Stimulated activated effector memory CD8-positive, alpha-beta T cell treated with anti-CD3 and anti-CD28 coated beads, Interleukin-12 subunit alpha, Interleukin-12 subunit beta, amount 100 ng/mL, for 72 hours (primary cell): ENCODE measurements at regions not wholly inside any gene's neighbourhood (a gene's known extent, or its start where the extent isn't known, plus 50 kb on each side); places are given as distances from the start of the nearest gene placed in this dataset.

Source experiments
- ATAC-seq: fragments of 150-1000 bp; cut with Tn5 transposase; 2 replicates; pipeline ENCODE4 v1.10.0; 2021
- DNase-seq, 2 donors: peaks; one replicate each; pipeline ENCODE4 v3.0.0; 2021 to 2022; ENCODE audit warnings: low spot score in 2 of 2
- H3K27ac Mint-ChIP-seq: one replicate; pipeline ENCODE4 v1.8.0; 2022; ENCODE audit warnings: mild to moderate bottlenecking, mixed read lengths
- H3K36me3 Mint-ChIP-seq: one replicate; pipeline ENCODE4 v1.8.0; 2022; ENCODE audit warnings: mild to moderate bottlenecking, mixed read lengths
- H3K4me1 Mint-ChIP-seq: one replicate; pipeline ENCODE4 v1.8.0; 2022; ENCODE audit warnings: mixed read lengths
- H3K4me3 Mint-ChIP-seq: one replicate; pipeline ENCODE4 v1.8.0; 2022; ENCODE audit warnings: mild to moderate bottlenecking, mixed read lengths
- H3K9me3 Mint-ChIP-seq: one replicate; pipeline ENCODE4 v1.8.0; 2022; ENCODE audit warnings: mixed read lengths

DNA sequence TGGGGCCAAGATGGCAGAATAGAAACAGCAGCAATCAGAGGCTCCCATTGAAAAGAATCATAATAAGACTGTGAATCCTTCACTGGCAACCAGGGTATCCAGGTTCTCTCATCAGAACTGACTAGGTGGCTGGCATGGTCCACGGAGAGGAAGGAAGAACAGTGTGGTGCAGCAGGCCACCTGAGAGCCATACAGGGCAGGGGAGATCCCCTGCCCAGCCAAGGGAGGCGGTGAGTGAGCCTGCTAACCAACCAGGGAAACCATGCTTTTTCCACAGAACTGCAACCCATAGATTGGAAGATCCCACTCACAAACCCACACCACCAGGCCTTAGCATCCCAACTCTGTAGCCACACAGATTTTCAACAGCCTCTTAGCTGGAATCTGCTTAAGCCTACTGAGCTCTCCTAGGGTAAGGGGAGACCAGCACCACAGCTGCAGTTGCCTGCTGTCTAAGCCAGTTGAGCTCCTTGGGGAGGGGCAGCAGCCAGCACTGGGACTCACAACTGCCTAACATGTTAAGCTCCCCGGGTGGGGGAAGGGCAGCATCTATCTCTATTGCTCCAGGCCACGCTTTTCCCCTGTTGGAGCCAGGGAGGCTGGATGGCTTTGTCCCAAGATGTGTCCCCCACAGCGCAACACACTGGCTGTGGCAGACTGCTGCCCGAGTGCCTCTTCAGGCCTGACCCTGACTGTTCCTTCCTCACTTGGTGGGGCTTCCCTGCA lies 342.6 kb upstream of the CCDC196 start:
- DNase-seq (no peak), ATAC-seq (peak; percentile 34)
- Mint-ChIP-seq H3K36me3 (no peaks in the 10 kb centered on the region), H3K9me3 (no peaks in the 10 kb centered on the region), H3K4me3 (no peak overlapping the region), H3K27ac (no peak overlapping the region), H3K4me1 (no peaks in the 10 kb centered on the region)

DNA sequence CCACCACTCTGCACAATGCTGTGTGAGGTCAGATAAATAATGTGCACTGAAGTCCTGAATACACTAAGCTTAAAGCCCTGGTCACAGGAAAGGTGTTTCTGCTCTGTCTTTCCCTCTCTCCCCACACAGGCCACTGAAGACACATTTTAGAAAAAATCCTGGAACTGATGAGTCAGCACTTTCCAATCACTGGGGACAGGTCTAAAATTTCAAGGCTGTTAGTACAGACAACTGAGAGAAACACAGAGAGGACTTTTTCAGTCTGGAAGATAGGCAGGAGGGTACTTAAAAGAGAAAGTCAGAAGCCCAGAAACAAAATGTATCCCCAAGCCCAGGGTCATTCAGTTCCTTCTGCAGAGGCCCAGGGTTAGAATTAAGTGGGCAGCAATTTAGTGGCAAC lies 333.9 kb upstream of the CCDC196 start:
- DNase-seq, result no peak
- Mint-ChIP-seq H3K4me3 (no peak overlapping the region), H3K4me1 (no peaks in the 10 kb centered on the region), H3K36me3 (no peaks in the 10 kb centered on the region), H3K27ac (no peak overlapping the region), H3K9me3 (no peaks in the 10 kb centered on the region)
- ATAC-seq, result no peak

DNA sequence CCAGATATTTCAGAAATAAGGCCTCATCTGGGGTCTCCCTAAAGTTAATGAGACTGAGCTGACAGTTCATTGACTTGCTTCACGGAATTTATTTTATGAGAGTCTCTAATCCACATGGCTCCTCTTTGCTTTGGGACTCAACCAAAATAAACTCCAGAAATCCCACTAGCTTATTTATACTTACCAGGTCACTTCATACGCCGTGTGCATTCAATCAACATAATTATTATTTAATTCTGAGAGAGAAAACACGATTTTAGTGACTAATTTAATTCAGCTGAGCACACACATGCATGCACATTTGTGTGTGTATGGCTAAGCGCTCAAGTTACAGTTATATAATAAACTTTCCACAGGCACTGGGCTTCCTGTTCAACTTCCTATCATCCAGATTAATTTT lies 333.4 kb upstream of the CCDC196 start:
- no peaks in the 10 kb centered on the region for H3K9me3 Mint-ChIP-seq
- no peaks in the 10 kb centered on the region for H3K4me1 Mint-ChIP-seq

DNA sequence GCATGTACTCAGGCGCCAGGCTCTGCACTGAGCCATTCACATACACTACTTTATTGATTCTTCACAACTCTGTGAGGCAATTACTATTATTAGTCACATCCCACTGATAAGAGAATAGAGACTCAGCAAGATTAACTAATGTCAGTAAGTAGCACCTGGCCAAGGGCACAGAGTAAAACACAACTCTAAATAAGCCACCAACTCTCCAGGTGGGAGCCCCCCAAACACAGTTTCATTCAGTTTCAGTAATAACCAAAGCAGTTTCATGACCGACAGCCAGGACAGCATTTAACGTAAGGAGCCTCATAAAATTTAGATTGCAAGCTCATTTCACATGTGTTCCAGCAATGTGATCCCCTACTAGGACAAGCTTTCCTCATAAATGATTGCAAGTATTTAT lies 323.1 kb upstream of the CCDC196 start:
- Mint-ChIP-seq H3K4me1 (no peaks in the 10 kb centered on the region), H3K9me3 (peaks cover 4% of the 10 kb centered on the region), H3K27ac (no peak overlapping the region), H3K4me3 (no peak overlapping the region), H3K36me3 (no peaks in the 10 kb centered on the region)
- ATAC-seq (no peak), DNase-seq (no peak)

More for the DNA sequence above, 333.4 kb upstream of the CCDC196 start:
- Mint-ChIP-seq H3K4me3 (no peak overlapping the region), H3K27ac (no peak overlapping the region), H3K36me3 (no peaks in the 10 kb centered on the region)
- ATAC-seq (no peak), DNase-seq (no peak)

DNA sequence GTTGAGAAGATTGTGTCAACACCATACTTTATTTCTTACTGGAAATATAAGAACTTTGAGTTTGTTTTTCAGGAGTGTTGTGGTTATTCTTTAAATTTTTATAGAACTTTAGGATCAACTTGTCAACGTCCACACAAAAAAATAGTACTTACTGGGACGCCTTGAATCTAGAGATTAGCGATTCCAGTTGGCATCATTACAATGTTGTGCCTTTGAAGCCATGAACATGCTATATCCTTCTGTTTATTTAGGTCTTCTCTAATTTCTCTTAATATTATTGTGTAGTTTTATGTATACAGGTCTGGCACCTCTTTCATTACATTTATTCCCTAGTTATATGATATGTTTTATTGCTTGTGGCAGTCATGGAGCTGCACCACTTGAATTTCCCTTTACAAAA lies 320.8 kb upstream of the CCDC196 start:
- Mint-ChIP-seq H3K27ac (no peak overlapping the region), H3K4me3 (no peak overlapping the region), H3K4me1 (no peaks in the 10 kb centered on the region), H3K9me3 (peaks cover 4% of the 10 kb centered on the region), H3K36me3 (no peaks in the 10 kb centered on the region)
- ATAC-seq (no peak), DNase-seq (no peak)

DNA sequence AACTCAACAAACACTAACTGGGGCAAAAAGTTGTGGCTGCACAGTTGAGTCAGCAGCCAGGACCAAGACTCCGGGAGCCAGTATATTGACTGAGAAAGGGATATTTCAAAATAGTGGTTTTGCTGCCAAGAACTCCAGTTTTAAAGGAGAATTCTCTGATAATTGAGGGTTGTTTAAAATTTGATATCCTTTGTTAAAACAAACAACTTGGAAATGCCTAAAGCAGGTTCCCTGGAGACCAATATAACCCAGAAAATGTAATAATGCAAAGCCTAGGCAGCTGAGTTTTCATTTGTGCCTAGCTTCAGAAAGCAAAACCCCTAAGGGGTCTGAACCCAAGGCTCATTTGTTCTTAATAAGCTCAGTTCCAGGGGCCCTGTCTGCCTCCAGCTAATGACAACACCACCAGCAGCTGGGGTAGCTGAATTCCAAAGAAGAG lies 311.7 kb upstream of the CCDC196 start:
- Mint-ChIP-seq H3K36me3 (no peaks in the 10 kb centered on the region), H3K4me1 (no peaks in the 10 kb centered on the region), H3K4me3 (no peak overlapping the region), H3K27ac (no peak overlapping the region), H3K9me3 (no peaks in the 10 kb centered on the region)
- ATAC-seq (no peak), DNase-seq (no peak)

DNA sequence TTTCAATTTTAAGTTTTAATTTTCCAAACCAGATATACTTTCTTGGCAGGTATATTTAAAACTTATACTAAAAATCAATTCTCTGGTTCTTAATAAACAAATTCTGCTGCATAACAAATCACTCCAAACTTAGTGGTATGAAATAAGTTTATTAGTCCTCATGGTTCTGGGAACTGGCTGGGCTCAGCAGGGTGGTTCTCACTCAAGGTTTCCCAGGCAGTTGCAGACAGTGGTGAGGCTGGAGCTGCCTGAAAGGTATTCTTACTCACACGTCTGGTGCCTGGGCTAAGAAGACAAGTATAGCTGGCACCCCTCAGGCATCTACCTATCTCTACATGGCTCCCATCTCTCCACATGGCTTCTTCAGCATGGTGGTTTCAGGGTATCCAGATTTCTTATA lies 308.2 kb upstream of the CCDC196 start:
- ATAC-seq, result no peak
- no peak for DNase-seq
- H3K27ac Mint-ChIP-seq, result no peak overlapping the region
- no peaks in the 10 kb centered on the region for H3K9me3 Mint-ChIP-seq
- no peak overlapping the region for H3K4me3 Mint-ChIP-seq
- H3K36me3 Mint-ChIP-seq, result no peaks in the 10 kb centered on the region
- no peaks in the 10 kb centered on the region for H3K4me1 Mint-ChIP-seq

DNA sequence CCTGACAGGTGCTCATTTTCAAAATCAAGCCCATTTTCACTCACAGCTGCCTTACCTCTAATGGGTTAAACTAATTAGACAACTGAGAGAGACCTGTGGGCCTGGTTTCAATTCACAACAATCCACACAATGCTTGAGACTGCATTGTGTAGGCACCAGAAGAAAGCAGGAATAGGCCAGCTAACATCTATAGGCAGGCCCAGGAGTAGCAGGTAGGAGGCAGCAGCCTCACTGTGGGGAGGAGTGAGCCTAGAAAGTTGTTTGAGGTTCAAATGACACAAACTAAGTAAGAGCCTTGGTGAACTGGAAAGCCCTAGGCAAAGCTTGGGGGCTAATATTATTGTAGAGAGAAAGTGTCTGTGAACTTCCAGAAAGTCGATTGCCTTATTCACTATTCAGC lies 289.5 kb upstream of the CCDC196 start:
- Mint-ChIP-seq H3K9me3 (peaks cover 3% of the 10 kb centered on the region), H3K4me3 (no peak overlapping the region), H3K4me1 (no peaks in the 10 kb centered on the region), H3K27ac (no peak overlapping the region), H3K36me3 (no peaks in the 10 kb centered on the region)
- ATAC-seq (no peak), DNase-seq (no peak)

DNA sequence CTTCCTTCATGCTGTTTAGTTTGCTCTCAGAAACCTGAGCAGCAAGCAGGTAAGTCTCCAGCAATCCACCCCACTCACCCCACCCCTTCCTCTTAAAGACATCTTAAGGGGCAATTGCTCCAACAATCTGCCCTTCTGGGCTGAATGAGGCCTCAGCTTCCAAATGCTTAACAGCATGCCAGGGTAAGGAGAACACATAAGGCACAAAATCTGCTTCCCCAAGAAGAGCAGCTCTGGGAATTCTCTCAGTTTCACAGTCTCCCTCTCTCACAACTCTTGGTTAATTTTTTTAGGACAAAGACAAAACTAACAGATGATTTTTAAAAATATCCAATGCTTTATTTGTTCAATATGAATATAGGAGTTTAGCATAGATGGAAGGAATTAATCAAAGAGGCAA lies 288.9 kb upstream of the CCDC196 start:
- Mint-ChIP-seq H3K4me1 (no peaks in the 10 kb centered on the region), H3K9me3 (peaks cover 4% of the 10 kb centered on the region), H3K27ac (no peak overlapping the region), H3K4me3 (no peak overlapping the region), H3K36me3 (no peaks in the 10 kb centered on the region)
- ATAC-seq (no peak), DNase-seq (no peak)

DNA sequence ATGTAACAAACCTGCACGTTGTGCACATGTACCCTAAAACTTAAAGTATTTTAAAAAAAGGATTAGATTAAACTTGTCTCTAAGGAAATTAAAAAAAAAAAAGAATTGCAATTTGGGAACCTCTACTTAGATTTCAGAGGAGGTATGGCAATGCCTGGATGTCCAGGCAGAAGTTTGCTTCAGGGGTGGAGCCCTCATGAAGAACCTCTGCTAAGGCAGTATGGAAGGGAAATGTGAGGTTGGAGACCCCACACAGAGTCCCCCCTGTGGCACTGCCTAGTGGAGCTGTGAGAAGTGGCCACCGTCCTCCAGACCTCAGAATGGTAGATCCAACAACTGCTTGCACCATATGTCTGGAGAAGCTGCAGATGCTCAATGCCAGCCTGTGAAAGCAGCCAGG lies 279.6 kb upstream of the CCDC196 start:
- Mint-ChIP-seq H3K27ac (no peak overlapping the region), H3K4me3 (no peak overlapping the region), H3K4me1 (no peaks in the 10 kb centered on the region), H3K36me3 (no peaks in the 10 kb centered on the region), H3K9me3 (peaks cover 10% of the 10 kb centered on the region)
- ATAC-seq (no peak), DNase-seq (no peak)

DNA sequence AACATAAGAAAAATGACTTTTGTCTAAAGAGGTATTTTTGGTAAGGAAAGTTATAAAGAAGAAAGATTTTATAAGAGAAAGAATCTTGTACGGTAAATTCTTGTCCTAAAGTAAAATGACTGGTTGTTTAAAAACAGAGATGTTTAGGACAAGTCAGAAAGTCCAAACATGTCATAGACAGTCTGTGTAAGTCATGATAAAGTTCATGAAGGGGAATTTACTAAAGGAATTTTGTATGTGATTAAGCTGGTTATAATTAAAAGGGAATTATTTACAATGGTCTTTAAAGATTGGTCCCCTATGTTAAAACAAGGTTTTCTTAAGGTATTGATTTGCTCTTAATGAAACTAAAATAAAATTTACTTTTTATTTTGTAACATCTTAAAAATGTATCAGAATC lies 269.4 kb upstream of the CCDC196 start:
- Mint-ChIP-seq H3K27ac (no peak overlapping the region), H3K36me3 (no peaks in the 10 kb centered on the region), H3K4me3 (no peak overlapping the region), H3K4me1 (no peaks in the 10 kb centered on the region), H3K9me3 (no peaks in the 10 kb centered on the region)
- no peak for DNase-seq
- ATAC-seq, result no peak

DNA sequence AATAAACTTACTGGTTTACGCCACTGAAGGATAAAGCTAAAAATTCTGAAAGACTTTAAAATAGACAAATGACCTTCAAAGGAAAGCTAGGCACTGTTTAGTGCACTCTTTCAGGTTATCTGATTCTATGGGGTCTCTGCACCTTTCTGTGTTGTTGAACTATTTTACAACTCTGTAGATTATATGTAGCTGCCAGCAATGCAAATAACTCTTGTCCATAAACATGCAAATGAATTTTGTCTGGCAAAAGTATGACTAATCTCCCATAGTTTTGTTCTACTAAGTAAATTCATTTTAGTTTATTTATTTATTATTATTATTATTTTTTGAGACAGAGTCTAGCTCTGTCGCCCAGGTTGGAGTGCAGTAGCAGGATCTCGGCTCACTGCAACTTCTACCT lies 266.3 kb upstream of the CCDC196 start:
- Mint-ChIP-seq H3K36me3 (no peaks in the 10 kb centered on the region), H3K27ac (no peak overlapping the region), H3K9me3 (no peaks in the 10 kb centered on the region), H3K4me1 (no peaks in the 10 kb centered on the region), H3K4me3 (no peak overlapping the region)
- ATAC-seq (no peak), DNase-seq (no peak)

DNA sequence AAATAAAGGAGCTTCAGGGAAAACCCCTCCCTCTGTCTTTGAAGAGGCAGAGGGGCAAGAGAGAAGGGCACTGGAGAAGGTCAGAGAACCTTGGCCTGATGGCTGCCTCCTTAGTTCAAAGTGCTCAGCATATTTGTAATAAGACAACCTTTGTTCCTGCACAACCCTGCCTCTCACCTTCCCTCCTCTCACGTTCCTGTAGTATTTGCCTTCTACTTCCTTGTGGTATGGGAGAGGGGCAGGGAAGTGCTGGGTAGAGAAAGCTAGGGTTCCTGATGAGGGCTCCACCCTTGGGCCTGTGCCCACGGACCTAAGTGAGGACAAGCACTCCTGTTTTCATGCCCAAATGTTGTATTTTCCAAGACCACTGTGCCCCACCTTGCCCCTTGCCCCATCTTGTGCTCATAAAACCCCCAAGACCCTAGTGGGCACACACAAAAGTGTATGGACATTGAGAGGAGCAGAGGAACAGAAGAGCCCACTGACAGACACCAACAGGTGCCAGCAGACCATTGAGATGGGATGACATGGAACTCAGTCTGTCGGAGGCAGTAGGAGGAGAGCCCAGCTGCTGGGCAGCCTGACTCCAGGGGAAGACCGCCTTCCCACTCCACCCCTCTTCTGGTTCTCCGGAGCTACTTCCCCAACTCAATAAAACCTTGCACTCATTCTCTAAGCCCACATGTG lies 261.5 kb upstream of the CCDC196 start:
- Mint-ChIP-seq H3K27ac (no peak overlapping the region), H3K36me3 (no peaks in the 10 kb centered on the region), H3K4me1 (no peaks in the 10 kb centered on the region), H3K4me3 (no peak overlapping the region), H3K9me3 (no peaks in the 10 kb centered on the region)
- no peak for ATAC-seq
- DNase-seq, result no peak

DNA sequence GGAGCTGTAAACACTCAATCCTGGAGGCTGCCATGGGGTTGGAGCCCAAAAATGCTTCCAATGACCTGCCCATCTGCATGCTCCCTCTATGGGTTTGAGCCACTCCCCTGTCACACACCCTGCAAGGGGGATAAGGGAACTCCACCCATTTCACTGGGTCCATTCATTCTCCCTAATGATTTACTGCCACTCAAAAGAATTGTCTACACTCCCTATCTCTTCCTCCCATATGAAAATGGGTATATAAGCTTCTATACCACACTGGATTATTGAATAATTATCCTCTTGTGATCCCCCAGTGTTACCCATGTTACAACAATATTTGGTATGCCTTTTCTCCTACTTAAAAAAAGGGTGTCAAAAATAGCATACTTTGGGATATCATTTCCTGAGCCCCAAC lies 260.8 kb upstream of the CCDC196 start:
- Mint-ChIP-seq H3K4me3 (no peak overlapping the region), H3K27ac (no peak overlapping the region)
- no peak for ATAC-seq

DNA sequence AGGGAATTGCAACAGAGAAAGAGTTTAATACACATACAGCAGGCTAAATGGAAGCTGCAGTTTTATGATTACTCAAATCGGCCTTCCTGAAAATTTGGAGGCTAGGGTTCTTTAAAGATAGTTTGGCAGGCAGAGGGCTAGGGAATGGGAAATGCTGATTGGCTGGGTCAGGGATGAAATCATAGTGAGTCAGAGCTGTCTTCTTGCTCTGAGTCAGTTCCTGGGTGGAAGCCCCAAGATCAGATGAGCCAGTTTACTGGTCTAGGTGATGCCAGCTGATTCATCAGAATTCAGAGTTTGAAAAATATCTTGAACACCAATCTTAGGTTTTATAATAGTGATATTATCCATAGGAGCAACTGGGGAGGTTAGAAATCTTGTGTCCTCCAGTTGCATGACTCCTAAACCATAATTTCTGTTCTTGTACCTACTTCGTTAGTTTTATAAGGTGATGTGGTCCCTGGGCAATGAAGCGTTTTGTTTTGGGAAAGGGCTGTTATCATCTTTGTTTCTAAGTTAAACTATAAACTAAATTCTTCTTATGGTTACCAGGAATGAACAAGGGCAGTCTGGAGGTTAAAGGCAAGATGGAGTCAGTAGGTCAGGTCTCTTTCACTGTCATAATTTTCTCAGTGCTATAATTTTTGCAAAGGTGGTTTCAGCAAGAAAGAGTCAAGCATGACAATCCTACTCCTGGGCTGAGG lies 257.8 kb upstream of the CCDC196 start:
- Mint-ChIP-seq H3K4me3 (no peak overlapping the region), H3K9me3 (no peaks in the 10 kb centered on the region), H3K4me1 (no peaks in the 10 kb centered on the region), H3K27ac (no peak overlapping the region), H3K36me3 (no peaks in the 10 kb centered on the region)
- ATAC-seq, result peak; percentile 88
- DNase-seq, result peak in 1 of 2 donors; percentile 52

More for the DNA sequence above, 260.8 kb upstream of the CCDC196 start:
- Mint-ChIP-seq H3K4me1 (no peaks in the 10 kb centered on the region), H3K9me3 (no peaks in the 10 kb centered on the region), H3K36me3 (no peaks in the 10 kb centered on the region)
- no peak for DNase-seq

DNA sequence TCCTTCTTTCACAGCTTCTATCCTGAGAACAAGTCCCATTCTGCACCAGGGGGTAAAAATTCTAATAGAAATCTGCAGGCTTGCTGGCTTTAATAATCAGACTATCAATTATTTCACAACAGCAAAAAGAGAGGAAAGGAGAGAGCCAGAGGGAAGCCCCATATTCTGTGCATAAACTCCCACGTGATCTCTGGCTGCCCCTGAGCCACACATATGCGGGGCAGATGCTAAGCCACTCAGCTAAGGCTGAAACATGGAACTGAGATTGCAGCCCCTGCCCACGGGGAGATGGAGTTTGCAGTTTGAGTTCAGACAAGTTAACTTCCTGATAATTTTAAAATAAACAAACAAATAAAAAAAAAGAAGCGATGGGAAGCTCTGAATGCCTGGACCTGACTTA lies 254.4 kb upstream of the CCDC196 start:
- Mint-ChIP-seq H3K4me1 (no peaks in the 10 kb centered on the region), H3K9me3 (no peaks in the 10 kb centered on the region), H3K27ac (no peak overlapping the region), H3K4me3 (no peak overlapping the region), H3K36me3 (no peaks in the 10 kb centered on the region)
- DNase-seq (no peak), ATAC-seq (no peak)
